Bronchial epithelial cell (primary cell): ENCODE measurements at regions not wholly inside any gene's neighbourhood (a gene's known extent, or its start where the extent isn't known, plus 50 kb on each side); places are given as distances from the start of the nearest gene placed in this dataset.

ENCODE experiments used
- DNase-seq: peaks from one replicate; pipeline ENCODE4 v3.0.0-alpha.2; 2010; ENCODE audit warnings: low read depth
- FAIRE-seq: peaks from 2 replicates; lab custom pipeline; 2011; peaks lifted over from hg19 to GRCh38; lab: Jason Lieb, UNC
- H3K27me3 ChIP-seq: 2 replicates; pipeline ENCODE4 v1.5.1; 2011; ENCODE audit warnings: low read length; ENCODE audit not compliant: control insufficient read depth, insufficient read depth
- H3K36me3 ChIP-seq: 2 replicates; pipeline ENCODE4 v1.5.1; 2011; ENCODE audit warnings: low read length; ENCODE audit not compliant: control insufficient read depth, insufficient read depth
- H3K4me3 ChIP-seq: 2 replicates; pipeline ENCODE4 v1.5.1; 2011; ENCODE audit warnings: mild to moderate bottlenecking, low read depth, low read length, control low read depth
- CTCF ChIP-seq: IDR thresholded peaks from 2 replicates; pipeline ENCODE4 v1.5.1; 2011; ENCODE audit warnings: mild to moderate bottlenecking, moderate library complexity, low read length, control low read depth, inconsistent platforms; ENCODE audit not compliant: insufficient read depth, severe bottlenecking

- no peak for TF ChIP-seq CTCF
- no peaks in the 10 kb centered on the region for H3K27me3 ChIP-seq
- H3K4me3 ChIP-seq: no peak overlapping the region
- DNase-seq: no peak
- no peaks in the 10 kb centered on the region for H3K36me3 ChIP-seq
- no peak for FAIRE-seq
Observed at GRCh38 chrX:125710403-125711062, 390.9 kb downstream of the TEX13C start.

- no peak for TF ChIP-seq CTCF
- no peaks in the 10 kb centered on the region for H3K27me3 ChIP-seq
- no peak for FAIRE-seq
- no peak overlapping the region for H3K4me3 ChIP-seq
- H3K36me3 ChIP-seq: no peaks in the 10 kb centered on the region
- DNase-seq: no peak
Observed at GRCh38 chrX:125711103-125711502, 391.4 kb downstream of the TEX13C start.

GRCh38 chrX:125713633-125714032, 394.0 kb downstream of the TEX13C start:
- Histone ChIP-seq H3K36me3 (no peaks in the 10 kb centered on the region), H3K4me3 (no peak overlapping the region), H3K27me3 (no peaks in the 10 kb centered on the region)
- TF ChIP-seq CTCF: no peak
- FAIRE-seq: no peak
- no peak for DNase-seq

- H3K36me3 ChIP-seq: no peaks in the 10 kb centered on the region
- no peak overlapping the region for H3K4me3 ChIP-seq
- no peak for TF ChIP-seq CTCF
- no peaks in the 10 kb centered on the region for H3K27me3 ChIP-seq
- DNase-seq (no peak), FAIRE-seq (no peak)
Observed at GRCh38 chrX:125727117-125727516, 407.4 kb downstream of the TEX13C start.

GRCh38 chrX:125736008-125736729, 416.5 kb downstream of the TEX13C start:
- no peak for TF ChIP-seq CTCF
- DNase-seq: no peak
- no peak for FAIRE-seq

More at GRCh38 chrX:125736008-125736729, 416.5 kb downstream of the TEX13C start:
- Histone ChIP-seq H3K36me3 (no peaks in the 10 kb centered on the region), H3K4me3 (no peak overlapping the region), H3K27me3 (no peaks in the 10 kb centered on the region)
